ENCODE measurements at regions not wholly inside any gene's neighbourhood (a gene's known extent, or its start where the extent isn't known, plus 50 kb on each side); places are given as distances from the start of the nearest gene placed in this dataset.

DNA sequence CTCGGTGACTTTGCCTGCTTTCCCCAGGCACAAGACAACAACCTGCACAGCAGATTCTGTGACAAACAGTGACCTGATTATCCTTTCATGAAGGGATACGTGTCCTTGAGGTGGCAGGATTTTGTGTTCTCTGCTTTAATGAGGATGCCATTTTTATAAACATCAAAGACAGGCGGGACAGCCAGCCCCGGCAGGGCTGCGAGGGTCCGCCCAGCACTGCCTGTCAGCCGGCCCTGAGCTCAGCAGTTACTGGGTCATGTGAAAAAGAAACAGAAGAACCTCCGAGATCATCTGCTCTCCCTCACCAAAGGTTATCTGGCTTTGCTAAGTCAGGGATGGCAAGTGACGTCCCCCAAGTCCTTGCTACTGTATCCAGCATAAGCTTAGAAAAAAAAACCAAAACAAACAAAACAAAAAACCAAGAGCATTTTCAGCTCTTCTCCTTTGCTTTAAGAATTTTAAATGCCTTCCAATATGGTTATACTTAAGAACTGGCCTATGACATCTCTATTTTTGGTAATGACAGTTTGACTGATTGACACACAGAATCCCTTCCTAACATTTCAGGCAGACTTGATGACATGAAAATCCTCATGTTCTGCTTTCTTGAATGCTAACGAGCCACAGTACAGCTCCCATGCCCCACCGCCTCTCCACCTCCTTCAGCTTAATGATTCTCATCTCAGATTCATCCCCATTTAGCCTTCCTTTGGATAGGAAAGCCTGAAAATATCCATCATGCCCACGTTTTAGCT is 666.6 kb upstream of the ARGLU1 start:
- TF ChIP-seq, protein P1, sequence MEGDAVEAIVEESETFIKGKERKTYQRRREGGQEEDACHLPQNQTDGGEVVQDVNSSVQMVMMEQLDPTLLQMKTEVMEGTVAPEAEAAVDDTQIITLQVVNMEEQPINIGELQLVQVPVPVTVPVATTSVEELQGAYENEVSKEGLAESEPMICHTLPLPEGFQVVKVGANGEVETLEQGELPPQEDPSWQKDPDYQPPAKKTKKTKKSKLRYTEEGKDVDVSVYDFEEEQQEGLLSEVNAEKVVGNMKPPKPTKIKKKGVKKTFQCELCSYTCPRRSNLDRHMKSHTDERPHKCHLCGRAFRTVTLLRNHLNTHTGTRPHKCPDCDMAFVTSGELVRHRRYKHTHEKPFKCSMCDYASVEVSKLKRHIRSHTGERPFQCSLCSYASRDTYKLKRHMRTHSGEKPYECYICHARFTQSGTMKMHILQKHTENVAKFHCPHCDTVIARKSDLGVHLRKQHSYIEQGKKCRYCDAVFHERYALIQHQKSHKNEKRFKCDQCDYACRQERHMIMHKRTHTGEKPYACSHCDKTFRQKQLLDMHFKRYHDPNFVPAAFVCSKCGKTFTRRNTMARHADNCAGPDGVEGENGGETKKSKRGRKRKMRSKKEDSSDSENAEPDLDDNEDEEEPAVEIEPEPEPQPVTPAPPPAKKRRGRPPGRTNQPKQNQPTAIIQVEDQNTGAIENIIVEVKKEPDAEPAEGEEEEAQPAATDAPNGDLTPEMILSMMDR (conservative IDR thresholded peaks at IDR 0.05): no peak
- no peak for TF ChIP-seq EZH2 (IDR thresholded peaks at IDR 0.05; ENCODE audit: low read depth)
